ENCODE measurements at regions not wholly inside any gene's neighbourhood (a gene's known extent, or its start where the extent isn't known, plus 50 kb on each side); places are given as distances from the start of the nearest gene placed in this dataset.
A peak's percentile ranks its signal among the peaks of the same experiment; 100 is the strongest.

- 92 to 96% (median 94%) methylated on average over 13 of the region's 13 CpGs for WGBS, 3 donors
- Histone ChIP-seq H3K4me3 (no peak overlapping the region), H3K27ac (no peak overlapping the region), H3K27me3 (ENCODE audit: insufficient read depth in 3 of 3, low read length in 2 of 3) (no peaks in the 10 kb centered on the region), H3K4me1 (no peaks in the 10 kb centered on the region), H3K36me3 (ENCODE audit: insufficient read depth in 1 of 2, low read depth in 1 of 2) (no peaks in the 10 kb centered on the region), H3K9me3 (no peaks in the 10 kb centered on the region)
- no peak for DNase-seq
- ATAC-seq = no peak
- TF ChIP-seq CTCF (IDR thresholded peaks at IDR 0.05) = no peak
- intact Hi-C loops (cut with DNase I) = no loop called here
Measured at GRCh38 chr11:25515576-25515975, 816.4 kb upstream of the ANO3 start.

GRCh38 chr11:25520459-25520858 lies 811.5 kb upstream of the ANO3 start:
- ATAC-seq = no peak
- no peak for TF ChIP-seq CTCF (IDR thresholded peaks at IDR 0.05)
- Histone ChIP-seq H3K27me3 (ENCODE audit: insufficient read depth in 3 of 3, low read length in 2 of 3) (no peaks in the 10 kb centered on the region), H3K36me3 (ENCODE audit: insufficient read depth in 1 of 2, low read depth in 1 of 2) (no peaks in the 10 kb centered on the region), H3K9me3 (no peaks in the 10 kb centered on the region), H3K4me1 (no peaks in the 10 kb centered on the region), H3K27ac (no peak overlapping the region), H3K4me3 (no peak overlapping the region)
- DNase-seq = no peak
- intact Hi-C loops (cut with DNase I) = no loop called here

GRCh38 chr11:25527841-25528240 lies 804.1 kb upstream of the ANO3 start:
- ATAC-seq (no peak), DNase-seq (no peak)
- TF ChIP-seq CTCF (IDR thresholded peaks at IDR 0.05) = no peak
- Histone ChIP-seq H3K36me3 (ENCODE audit: insufficient read depth in 1 of 2, low read depth in 1 of 2) (no peaks in the 10 kb centered on the region), H3K9me3 (no peaks in the 10 kb centered on the region), H3K4me3 (no peak overlapping the region), H3K4me1 (no peaks in the 10 kb centered on the region), H3K27ac (no peak overlapping the region), H3K27me3 (ENCODE audit: insufficient read depth in 3 of 3, low read length in 2 of 3) (no peaks in the 10 kb centered on the region)
- WGBS, 3 donors = 68 to 94% (median 74%) methylated on average over 2 of the region's 2 CpGs
- intact Hi-C loops (cut with DNase I) = no loop called here

GRCh38 chr11:25529572-25529971 lies 802.4 kb upstream of the ANO3 start:
- ATAC-seq (no peak), DNase-seq (no peak)
- Histone ChIP-seq H3K27me3 (ENCODE audit: insufficient read depth in 3 of 3, low read length in 2 of 3) (no peaks in the 10 kb centered on the region), H3K4me1 (no peaks in the 10 kb centered on the region), H3K27ac (no peak overlapping the region), H3K36me3 (ENCODE audit: insufficient read depth in 1 of 2, low read depth in 1 of 2) (no peaks in the 10 kb centered on the region), H3K4me3 (no peak overlapping the region), H3K9me3 (no peaks in the 10 kb centered on the region)
- WGBS, 3 donors = 0 to 89% (median 62%) methylated on average over 1 of the region's 1 CpG
- intact Hi-C loops (cut with DNase I) = no loop called here
- no peak for TF ChIP-seq CTCF (IDR thresholded peaks at IDR 0.05)

GRCh38 chr11:25535467-25536272 lies 796.3 kb upstream of the ANO3 start:
- no peaks in the 10 kb centered on the region for H3K9me3 ChIP-seq
- ATAC-seq (peak in 3 of 4 donors; percentile 43 to 72 (median 49)), DNase-seq (peak in 1 of 2 donors; percentile 19)
- H3K36me3 ChIP-seq (ENCODE audit: insufficient read depth in 1 of 2, low read depth in 1 of 2) = no peaks in the 10 kb centered on the region
- H3K4me1 ChIP-seq = no peaks in the 10 kb centered on the region
- TF ChIP-seq CTCF (IDR thresholded peaks at IDR 0.05) = no peak
- no peaks in the 10 kb centered on the region for H3K27me3 ChIP-seq (ENCODE audit: insufficient read depth in 3 of 3, low read length in 2 of 3)
- WGBS, 3 donors = 32 to 47% (median 34%) methylated on average over 4 of the region's 4 CpGs
- intact Hi-C loops (cut with DNase I) = no loop called here
- no peak overlapping the region for H3K27ac ChIP-seq
- no peak overlapping the region for H3K4me3 ChIP-seq
